Glutamatergic neuron (in vitro differentiated cells): ENCODE measurements at regions not wholly inside any gene's neighbourhood (a gene's known extent, or its start where the extent isn't known, plus 50 kb on each side); places are given as distances from the start of the nearest gene placed in this dataset.

Experiments
- DNase-seq: peaks from one replicate; pipeline ENCODE4 v3.0.0; 2022
- H3K27ac Mint-ChIP-seq: one replicate; pipeline ENCODE4 v1.8.0; 2020; ENCODE audit warnings: mild to moderate bottlenecking, mixed read lengths, inconsistent platforms; ENCODE audit not compliant: unreplicated experiment
- H3K27me3 Mint-ChIP-seq: one replicate; pipeline ENCODE4 v1.8.0; 2020; ENCODE audit warnings: mild to moderate bottlenecking, moderate library complexity, mixed read lengths, inconsistent platforms; ENCODE audit not compliant: unreplicated experiment
- H3K36me3 Mint-ChIP-seq: one replicate; pipeline ENCODE4 v1.8.0; 2020; ENCODE audit warnings: mild to moderate bottlenecking, mixed read lengths, inconsistent platforms; ENCODE audit not compliant: unreplicated experiment
- H3K4me1 Mint-ChIP-seq: one replicate; pipeline ENCODE4 v1.8.0; 2020; ENCODE audit warnings: mild to moderate bottlenecking, low read depth, mixed read lengths, inconsistent platforms; ENCODE audit not compliant: unreplicated experiment
- H3K4me3 Mint-ChIP-seq: one replicate; pipeline ENCODE4 v1.8.0; 2020; ENCODE audit warnings: mild to moderate bottlenecking, mixed read lengths, inconsistent platforms; ENCODE audit not compliant: unreplicated experiment
- H3K9me3 Mint-ChIP-seq: one replicate; pipeline ENCODE4 v1.8.0; 2020; ENCODE audit warnings: mild to moderate bottlenecking, moderate library complexity, mixed read lengths, inconsistent platforms; ENCODE audit not compliant: unreplicated experiment
- TF ChIP-seq, protein P1 (sequence below): fragments of 200-600 bp; sonication (generic); IDR thresholded peaks from one replicate; pipeline ENCODE4 v1.5.0; 2021; ENCODE audit not compliant: partially characterized antibody, unreplicated experiment

GRCh38 chrX:16278927-16279326, 111.6 kb downstream of the MAGEB17 start:
- Mint-ChIP-seq H3K4me3 (no peak overlapping the region), H3K9me3 (no peaks in the 10 kb centered on the region), H3K4me1 (no peaks in the 10 kb centered on the region), H3K27me3 (no peaks in the 10 kb centered on the region), H3K27ac (no peak overlapping the region), H3K36me3 (no peaks in the 10 kb centered on the region)
- TF ChIP-seq, protein P1, sequence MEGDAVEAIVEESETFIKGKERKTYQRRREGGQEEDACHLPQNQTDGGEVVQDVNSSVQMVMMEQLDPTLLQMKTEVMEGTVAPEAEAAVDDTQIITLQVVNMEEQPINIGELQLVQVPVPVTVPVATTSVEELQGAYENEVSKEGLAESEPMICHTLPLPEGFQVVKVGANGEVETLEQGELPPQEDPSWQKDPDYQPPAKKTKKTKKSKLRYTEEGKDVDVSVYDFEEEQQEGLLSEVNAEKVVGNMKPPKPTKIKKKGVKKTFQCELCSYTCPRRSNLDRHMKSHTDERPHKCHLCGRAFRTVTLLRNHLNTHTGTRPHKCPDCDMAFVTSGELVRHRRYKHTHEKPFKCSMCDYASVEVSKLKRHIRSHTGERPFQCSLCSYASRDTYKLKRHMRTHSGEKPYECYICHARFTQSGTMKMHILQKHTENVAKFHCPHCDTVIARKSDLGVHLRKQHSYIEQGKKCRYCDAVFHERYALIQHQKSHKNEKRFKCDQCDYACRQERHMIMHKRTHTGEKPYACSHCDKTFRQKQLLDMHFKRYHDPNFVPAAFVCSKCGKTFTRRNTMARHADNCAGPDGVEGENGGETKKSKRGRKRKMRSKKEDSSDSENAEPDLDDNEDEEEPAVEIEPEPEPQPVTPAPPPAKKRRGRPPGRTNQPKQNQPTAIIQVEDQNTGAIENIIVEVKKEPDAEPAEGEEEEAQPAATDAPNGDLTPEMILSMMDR = no peak
- DNase-seq = no peak

GRCh38 chrX:16282209-16282608, 114.9 kb downstream of the MAGEB17 start:
- TF ChIP-seq, protein P1 = no peak
- DNase-seq = no peak
- no peak overlapping the region for H3K27ac Mint-ChIP-seq
- H3K36me3 Mint-ChIP-seq = no peaks in the 10 kb centered on the region
- no peaks in the 10 kb centered on the region for H3K27me3 Mint-ChIP-seq
- H3K4me1 Mint-ChIP-seq = no peaks in the 10 kb centered on the region
- H3K4me3 Mint-ChIP-seq = no peak overlapping the region
- no peaks in the 10 kb centered on the region for H3K9me3 Mint-ChIP-seq

- no peak overlapping the region for H3K4me3 Mint-ChIP-seq
Measured at GRCh38 chrX:16284842-16285241, 117.6 kb downstream of the MAGEB17 start.

DNA sequence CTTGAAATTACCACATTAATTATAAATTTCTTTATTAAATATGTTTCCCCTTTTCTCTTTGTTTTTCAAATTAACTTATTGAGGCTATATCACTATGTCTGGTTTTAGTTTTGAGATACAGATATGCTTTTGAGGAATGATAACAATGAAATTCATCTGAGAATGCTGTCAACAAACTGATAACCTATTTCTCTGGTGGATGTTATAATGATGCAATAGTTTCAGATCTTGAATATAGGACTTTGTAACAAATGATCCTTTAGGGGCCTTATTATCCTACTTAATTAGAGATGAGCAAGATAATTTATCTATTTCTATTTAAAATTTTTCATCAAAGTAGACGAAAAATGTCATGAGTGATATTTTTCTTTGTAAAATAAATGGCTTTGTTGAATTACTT, 123.7 kb downstream of the MAGEB17 start:
- Mint-ChIP-seq H3K4me1 (no peaks in the 10 kb centered on the region), H3K27me3 (peaks cover 2% of the 10 kb centered on the region), H3K4me3 (no peak overlapping the region), H3K36me3 (no peaks in the 10 kb centered on the region), H3K9me3 (no peaks in the 10 kb centered on the region), H3K27ac (no peak overlapping the region)
- TF ChIP-seq, protein P1 = no peak
- no peak for DNase-seq

More at GRCh38 chrX:16284842-16285241, 117.6 kb downstream of the MAGEB17 start:
- H3K4me1 Mint-ChIP-seq = no peaks in the 10 kb centered on the region
- DNase-seq = no peak
- H3K36me3 Mint-ChIP-seq = no peaks in the 10 kb centered on the region
- TF ChIP-seq, protein P1 = no peak
- H3K9me3 Mint-ChIP-seq = no peaks in the 10 kb centered on the region
- H3K27me3 Mint-ChIP-seq = no peaks in the 10 kb centered on the region
- no peak overlapping the region for H3K27ac Mint-ChIP-seq

GRCh38 chrX:16300831-16301230, 133.6 kb downstream of the MAGEB17 start:
- TF ChIP-seq, protein P1 = no peak
- no peak for DNase-seq
- Mint-ChIP-seq H3K4me1 (no peaks in the 10 kb centered on the region), H3K4me3 (no peak overlapping the region), H3K27me3 (no peaks in the 10 kb centered on the region), H3K36me3 (no peaks in the 10 kb centered on the region), H3K9me3 (no peaks in the 10 kb centered on the region), H3K27ac (no peak overlapping the region)
